ENCODE measurements at regions not wholly inside any gene's neighbourhood (a gene's known extent, or its start where the extent isn't known, plus 50 kb on each side); places are given as distances from the start of the nearest gene placed in this dataset.

GRCh38 chr1:29687601-29688244 lies 451.4 kb downstream of the PTPRU start (continued):
- TF ChIP-seq YY1 (IDR thresholded peaks at IDR 0.05; ENCODE audit: extremely low read depth, insufficient replicate concordance, low read depth, low read length) (no peak), ZBTB33 (IDR thresholded peaks at IDR 0.05; ENCODE audit: extremely low read depth, insufficient replicate concordance, low read length) (no peak), ATF3 (IDR thresholded peaks at IDR 0.05) (no peak)

- Histone ChIP-seq H3K4me2 (ENCODE audit: low read length) (no peak overlapping the region), H3K27ac (ENCODE audit: low read depth, low read length) (no peak overlapping the region), H3K36me3 (ENCODE audit: control insufficient read depth in 1 of 2, insufficient read depth in 2 of 2, low read length in 2 of 2) (no peaks in the 10 kb centered on the region), H3K4me1 (ENCODE audit: control insufficient read depth in 1 of 2, insufficient read depth in 2 of 2, low read length in 2 of 2) (peaks cover 0 to 10% of the 10 kb centered on the region in 2 experiments; a peak in 2 of 4 replicates), H3K79me2 (ENCODE audit: insufficient read depth, low read length) (no peaks in the 10 kb centered on the region), H3K9ac (ENCODE audit: low read length) (no peak overlapping the region), H3K4me3 (replicated peaks in 1 of 2; ENCODE audit: low read depth in 1 of 2, low read length in 2 of 2) (no peak overlapping the region), H4K20me1 (ENCODE audit: insufficient read depth) (no peaks in the 10 kb centered on the region), H3K9me2 (ENCODE audit: insufficient read depth) (no peaks in the 10 kb centered on the region), H3K27me3 (ENCODE audit: insufficient read depth, low read length) (peaks cover 53% of the 10 kb centered on the region), H2AFZ (ENCODE audit: low read depth, low read length, poor library complexity, severe bottlenecking) (no peak overlapping the region), H3K9me3 (ENCODE audit: control insufficient read depth in 1 of 2, insufficient read depth in 1 of 2, low read depth in 1 of 2, low read length in 2 of 2) (no peaks in the 10 kb centered on the region)
- TF ChIP-seq SP1 (IDR thresholded peaks at IDR 0.05; ENCODE audit: low read depth) (no peak), POLR2A (IDR thresholded peaks at IDR 0.05; ENCODE audit: borderline replicate concordance, extremely low read depth, insufficient read depth, insufficient read length) (no peak), ZNF274 (IDR thresholded peaks at IDR 0.05; ENCODE audit: low read depth, low read length) (no peak), ELF1 (IDR thresholded peaks at IDR 0.05; ENCODE audit: borderline replicate concordance, low read depth) (no peak), ZFX (IDR thresholded peaks at IDR 0.05) (no peak), TCF7L2 (IDR thresholded peaks at IDR 0.05; ENCODE audit: borderline replicate concordance, extremely low read depth, insufficient read depth, insufficient read length) (no peak)
- intact Hi-C loops (cut with micrococcal nuclease): no loop called here
- BruUV-seq (replicated peaks): no TSS peak
- ChIA-PET CTCF (interaction anchor here (0.7 to 4.0 kb wide), 2 partner anchors 16 to 346 kb away, joined by 4 to 15 read pairs; no protein-coding TSS in a partner anchor), RAD21 (ENCODE audit: low non-redundant PET in 1 of 2, low total read pairs in 2 of 2, uncharacterized antibody in 2 of 2, unreplicated experiment in 2 of 2) (no interaction called here), POLR2A (no interaction called here)
- ATAC-seq: no peak
- DNase-seq (ENCODE audit: low read depth, low spot score): no peak
Measured at GRCh38 chr1:29687166-29687565, 450.8 kb downstream of the PTPRU start.

All from HCT116 (cell line).